GM12878 (cell line): ENCODE measurements at regions not wholly inside any gene's neighbourhood (a gene's known extent, or its start where the extent isn't known, plus 50 kb on each side); places are given as distances from the start of the nearest gene placed in this dataset.

Source experiments
- BACH1 ChIP-seq: fragments of 450-650 bp; IDR thresholded peaks from 2 replicates; pipeline ENCODE4 v1.6.1; 2017; ENCODE audit warnings: mild to moderate bottlenecking, borderline replicate concordance
- CBFB ChIP-seq: IDR thresholded peaks from 2 replicates; pipeline ENCODE4 v1.6.1; 2016; ENCODE audit warnings: antibody characterized with exemption, low read depth
- HDAC2 ChIP-seq: fragments of 200-600 bp; sonication (generic); IDR thresholded peaks from 2 replicates; pipeline ENCODE4 v1.6.1; 2017
- POLR2AphosphoS5 ChIP-seq: IDR thresholded peaks from 2 replicates; pipeline ENCODE4 v1.6.1; 2011; ENCODE audit warnings: mild to moderate bottlenecking, low read length, inconsistent platforms
- SIN3A ChIP-seq: IDR thresholded peaks from 2 replicates; pipeline ENCODE4 v1.6.1; 2012; ENCODE audit warnings: low read depth, low read length, improper control_type of control experiment
- SP1 ChIP-seq: IDR thresholded peaks from one replicate; pipeline ENCODE4 v1.6.1; 2011; ENCODE audit warnings: low read depth, low read length
- YY1 ChIP-seq: IDR thresholded peaks from 2 replicates; pipeline ENCODE4 v1.6.1; 2011; ENCODE audit warnings: low read depth, mild to moderate bottlenecking, low read length
- TF ChIP-seq, protein P1 (sequence below), 3 experiments: IDR thresholded peaks in 2 of 3; conservative IDR thresholded peaks in 1 of 3; 2 replicates each; pipeline ENCODE4 v1.5.1; 2011; ENCODE audit warnings: low read depth in 3 of 3, low read length in 3 of 3, mild to moderate bottlenecking in 3 of 3, control low read depth in 2 of 3, moderate library complexity in 2 of 3, inconsistent platforms in 1 of 3, mixed read lengths in 1 of 3; ENCODE audit not compliant: control insufficient read depth in 2 of 3, insufficient read depth in 1 of 3; ENCODE audit errors: extremely low read depth in 1 of 3
- TF ChIP-seq, protein P2 (sequence below): IDR thresholded peaks from 2 replicates; pipeline ENCODE4 v1.6.1; 2012; ENCODE audit warnings: low read depth, low read length, improper control_type of control experiment
- TF ChIP-seq, protein P3 (sequence below): fragments of 450-650 bp; IDR thresholded peaks from 2 replicates; pipeline ENCODE4 v1.6.1; 2017; ENCODE audit warnings: mild to moderate bottlenecking

DNA sequence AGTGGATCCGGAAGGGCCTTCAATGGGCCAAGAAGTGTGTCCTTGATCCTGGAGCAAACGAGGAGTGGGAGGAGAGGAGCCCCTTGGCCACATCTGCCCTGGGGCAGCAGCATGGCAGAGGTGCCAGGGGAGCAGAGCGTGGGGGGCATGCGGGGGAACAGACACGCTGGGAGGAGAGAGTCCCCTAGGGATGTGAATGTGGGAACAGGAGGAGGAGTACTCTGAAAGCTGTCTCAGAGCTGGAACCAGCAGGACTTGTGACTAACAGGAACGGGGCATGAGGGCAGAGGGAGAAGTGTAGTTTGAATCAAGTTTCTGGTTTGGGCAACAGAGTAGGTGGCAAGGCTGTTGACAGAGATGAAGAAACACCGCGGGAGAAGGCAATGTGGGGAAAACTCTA is 54.5 kb upstream of the SLC35C1 start:
- TF ChIP-seq, protein P1, sequence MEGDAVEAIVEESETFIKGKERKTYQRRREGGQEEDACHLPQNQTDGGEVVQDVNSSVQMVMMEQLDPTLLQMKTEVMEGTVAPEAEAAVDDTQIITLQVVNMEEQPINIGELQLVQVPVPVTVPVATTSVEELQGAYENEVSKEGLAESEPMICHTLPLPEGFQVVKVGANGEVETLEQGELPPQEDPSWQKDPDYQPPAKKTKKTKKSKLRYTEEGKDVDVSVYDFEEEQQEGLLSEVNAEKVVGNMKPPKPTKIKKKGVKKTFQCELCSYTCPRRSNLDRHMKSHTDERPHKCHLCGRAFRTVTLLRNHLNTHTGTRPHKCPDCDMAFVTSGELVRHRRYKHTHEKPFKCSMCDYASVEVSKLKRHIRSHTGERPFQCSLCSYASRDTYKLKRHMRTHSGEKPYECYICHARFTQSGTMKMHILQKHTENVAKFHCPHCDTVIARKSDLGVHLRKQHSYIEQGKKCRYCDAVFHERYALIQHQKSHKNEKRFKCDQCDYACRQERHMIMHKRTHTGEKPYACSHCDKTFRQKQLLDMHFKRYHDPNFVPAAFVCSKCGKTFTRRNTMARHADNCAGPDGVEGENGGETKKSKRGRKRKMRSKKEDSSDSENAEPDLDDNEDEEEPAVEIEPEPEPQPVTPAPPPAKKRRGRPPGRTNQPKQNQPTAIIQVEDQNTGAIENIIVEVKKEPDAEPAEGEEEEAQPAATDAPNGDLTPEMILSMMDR (IDR thresholded peaks at IDR 0.05 in 2 of 3, conservative IDR thresholded peaks at IDR 0.05 in 1 of 3; ENCODE audit: control insufficient read depth in 2 of 3, extremely low read depth in 1 of 3, insufficient read depth in 1 of 3, low read depth in 3 of 3, low read length in 3 of 3): no peak
- TF ChIP-seq POLR2AphosphoS5: no peak
- no peak for TF ChIP-seq YY1
- TF ChIP-seq SIN3A: no peak
- TF ChIP-seq CBFB: no peak
- no peak for TF ChIP-seq HDAC2
- TF ChIP-seq, protein P2, sequence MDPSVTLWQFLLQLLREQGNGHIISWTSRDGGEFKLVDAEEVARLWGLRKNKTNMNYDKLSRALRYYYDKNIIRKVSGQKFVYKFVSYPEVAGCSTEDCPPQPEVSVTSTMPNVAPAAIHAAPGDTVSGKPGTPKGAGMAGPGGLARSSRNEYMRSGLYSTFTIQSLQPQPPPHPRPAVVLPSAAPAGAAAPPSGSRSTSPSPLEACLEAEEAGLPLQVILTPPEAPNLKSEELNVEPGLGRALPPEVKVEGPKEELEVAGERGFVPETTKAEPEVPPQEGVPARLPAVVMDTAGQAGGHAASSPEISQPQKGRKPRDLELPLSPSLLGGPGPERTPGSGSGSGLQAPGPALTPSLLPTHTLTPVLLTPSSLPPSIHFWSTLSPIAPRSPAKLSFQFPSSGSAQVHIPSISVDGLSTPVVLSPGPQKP: no peak
- TF ChIP-seq SP1: no peak
- TF ChIP-seq, protein P3, sequence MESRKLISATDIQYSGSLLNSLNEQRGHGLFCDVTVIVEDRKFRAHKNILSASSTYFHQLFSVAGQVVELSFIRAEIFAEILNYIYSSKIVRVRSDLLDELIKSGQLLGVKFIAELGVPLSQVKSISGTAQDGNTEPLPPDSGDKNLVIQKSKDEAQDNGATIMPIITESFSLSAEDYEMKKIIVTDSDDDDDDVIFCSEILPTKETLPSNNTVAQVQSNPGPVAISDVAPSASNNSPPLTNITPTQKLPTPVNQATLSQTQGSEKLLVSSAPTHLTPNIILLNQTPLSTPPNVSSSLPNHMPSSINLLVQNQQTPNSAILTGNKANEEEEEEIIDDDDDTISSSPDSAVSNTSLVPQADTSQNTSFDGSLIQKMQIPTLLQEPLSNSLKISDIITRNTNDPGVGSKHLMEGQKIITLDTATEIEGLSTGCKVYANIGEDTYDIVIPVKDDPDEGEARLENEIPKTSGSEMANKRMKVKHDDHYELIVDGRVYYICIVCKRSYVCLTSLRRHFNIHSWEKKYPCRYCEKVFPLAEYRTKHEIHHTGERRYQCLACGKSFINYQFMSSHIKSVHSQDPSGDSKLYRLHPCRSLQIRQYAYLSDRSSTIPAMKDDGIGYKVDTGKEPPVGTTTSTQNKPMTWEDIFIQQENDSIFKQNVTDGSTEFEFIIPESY: no peak
- no peak for TF ChIP-seq BACH1
